SU-DHL-6 (cell line): ENCODE measurements at regions not wholly inside any gene's neighbourhood (a gene's known extent, or its start where the extent isn't known, plus 50 kb on each side); places are given as distances from the start of the nearest gene placed in this dataset.

Experiments used
- H2AFZ ChIP-seq: fragments of 200-600 bp; sonication (generic); 2 replicates; pipeline ENCODE4 v1.6.1; 2014; ENCODE audit warnings: low read depth, mild to moderate bottlenecking, moderate library complexity, mixed read lengths, antibody characterized with exemption, low read length; ENCODE audit not compliant: severe bottlenecking
- H3F3A ChIP-seq: fragments of 200-600 bp; shearing (Covaris generic); 2 replicates; pipeline ENCODE4 v1.6.0; 2016; ENCODE audit warnings: antibody characterized with exemption, mild to moderate bottlenecking; ENCODE audit not compliant: insufficient read depth
- H3K27ac ChIP-seq: fragments of 200-600 bp; sonication (generic); 2 replicates; pipeline ENCODE4 v1.5.1; 2016; ENCODE audit warnings: low read depth, mild to moderate bottlenecking, low read length, moderate library complexity, mixed read lengths
- H3K27me3 ChIP-seq: fragments of 200-600 bp; sonication (generic), shearing (Covaris generic); 2 replicates; pipeline ENCODE4 v1.6.0; 2014; ENCODE audit warnings: mild to moderate bottlenecking, low read length
- H3K36me3 ChIP-seq: fragments of 200-600 bp; sonication (generic); 2 replicates; pipeline ENCODE4 v1.6.1; 2014; ENCODE audit warnings: mild to moderate bottlenecking, low read length, mixed read lengths
- H3K4me2 ChIP-seq: fragments of 300-600, 200-600 bp; shearing (Covaris generic), sonication (generic); 2 replicates; pipeline ENCODE4 v1.6.0; 2014; ENCODE audit warnings: low read length, low read depth, mild to moderate bottlenecking; ENCODE audit not compliant: poor library complexity, severe bottlenecking
- H3K4me3 ChIP-seq: fragments of 200-600 bp; sonication (generic); 2 replicates; pipeline ENCODE4 v1.5.1; 2014; ENCODE audit warnings: antibody characterized with exemption, low read length, mild to moderate bottlenecking, mixed read lengths; ENCODE audit not compliant: insufficient read depth, poor library complexity, severe bottlenecking
- H3K79me2 ChIP-seq: fragments of 200-600 bp; sonication (generic); 2 replicates; pipeline ENCODE4 v1.6.1; 2014; ENCODE audit warnings: mild to moderate bottlenecking, low read length, moderate library complexity; ENCODE audit not compliant: insufficient read depth
- H3K9ac ChIP-seq: fragments of 200-600 bp; sonication (generic); 2 replicates; pipeline ENCODE4 v1.7.0; 2014; ENCODE audit warnings: mild to moderate bottlenecking, low read length
- H3K9me2 ChIP-seq: fragments of 200-600 bp; sonication (generic); replicated peaks from 2 replicates; pipeline ENCODE4 v1.6.1; 2014; ENCODE audit warnings: low read length; ENCODE audit not compliant: insufficient read depth
- H3K9me3 ChIP-seq: fragments of 200-600 bp; sonication (generic); 2 replicates; pipeline ENCODE4 v1.6.1; 2014; ENCODE audit warnings: low read length, mixed read lengths; ENCODE audit not compliant: insufficient read depth
- H4K20me1 ChIP-seq: fragments of 200-600 bp; sonication (generic); 2 replicates; pipeline ENCODE4 v1.6.1; 2014; ENCODE audit warnings: low read depth, mild to moderate bottlenecking, antibody characterized with exemption, low read length, moderate library complexity, mixed read lengths
- CTCF ChIP-seq: fragments of 200-600 bp; sonication (generic); IDR thresholded peaks from one replicate; pipeline ENCODE4 v1.5.1; 2017; ENCODE audit warnings: antibody characterized with exemption, mild to moderate bottlenecking, low read length, moderate library complexity; ENCODE audit not compliant: insufficient read depth, poor library complexity, severe bottlenecking
- EZH2phosphoT487 ChIP-seq: fragments of 200-600 bp; sonication (generic), shearing (Covaris generic); conservative IDR thresholded peaks from 2 replicates; pipeline ENCODE4 v1.6.1; 2018; ENCODE audit warnings: mild to moderate bottlenecking, antibody characterized with exemption, low read length, moderate library complexity, mixed read lengths

- Histone ChIP-seq H3K9me2 (no peaks in the 10 kb centered on the region), H3K79me2 (no peaks in the 10 kb centered on the region), H3K27ac (no peak overlapping the region), H3K9me3 (no peaks in the 10 kb centered on the region), H3K4me3 (no peak overlapping the region), H3K36me3 (no peaks in the 10 kb centered on the region), H4K20me1 (no peaks in the 10 kb centered on the region), H3K9ac (no peak overlapping the region), H3K27me3 (no peaks in the 10 kb centered on the region), H3F3A (no peaks in the 10 kb centered on the region), H3K4me2 (no peak overlapping the region), H2AFZ (no peak overlapping the region)
- TF ChIP-seq CTCF (no peak), EZH2phosphoT487 (no peak)
Observed at GRCh38 chr10:111872591-111872990, 311.0 kb downstream of the GPAM start.

DNA sequence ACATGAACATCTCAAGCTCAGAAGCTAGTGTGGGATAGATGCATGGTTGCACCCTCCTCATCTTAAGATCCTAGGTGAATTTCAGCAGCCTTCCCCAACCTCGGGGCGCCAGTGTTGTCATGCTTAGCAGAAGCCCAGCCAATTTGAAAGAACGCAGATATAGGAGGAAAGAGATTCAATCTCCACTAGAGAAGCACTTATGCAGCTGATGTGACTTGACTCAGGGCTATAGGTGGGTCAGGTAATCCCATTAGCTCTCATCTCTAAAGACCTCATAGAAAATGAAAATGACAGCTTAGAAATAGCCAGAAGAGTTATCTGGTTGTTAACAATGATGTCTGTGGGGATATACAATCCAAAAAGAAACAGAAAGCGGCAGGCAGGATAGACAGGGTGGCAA is 310.5 kb downstream of the GPAM start:
- Histone ChIP-seq H4K20me1 (no peaks in the 10 kb centered on the region), H3K27ac (no peak overlapping the region), H3K4me3 (no peak overlapping the region), H3K9ac (no peak overlapping the region), H3K79me2 (no peaks in the 10 kb centered on the region), H3K9me2 (no peaks in the 10 kb centered on the region), H3K27me3 (no peaks in the 10 kb centered on the region), H3K4me2 (no peak overlapping the region), H3K36me3 (no peaks in the 10 kb centered on the region), H2AFZ (no peak overlapping the region), H3K9me3 (no peaks in the 10 kb centered on the region), H3F3A (no peaks in the 10 kb centered on the region)
- TF ChIP-seq CTCF (no peak), EZH2phosphoT487 (no peak)

DNA sequence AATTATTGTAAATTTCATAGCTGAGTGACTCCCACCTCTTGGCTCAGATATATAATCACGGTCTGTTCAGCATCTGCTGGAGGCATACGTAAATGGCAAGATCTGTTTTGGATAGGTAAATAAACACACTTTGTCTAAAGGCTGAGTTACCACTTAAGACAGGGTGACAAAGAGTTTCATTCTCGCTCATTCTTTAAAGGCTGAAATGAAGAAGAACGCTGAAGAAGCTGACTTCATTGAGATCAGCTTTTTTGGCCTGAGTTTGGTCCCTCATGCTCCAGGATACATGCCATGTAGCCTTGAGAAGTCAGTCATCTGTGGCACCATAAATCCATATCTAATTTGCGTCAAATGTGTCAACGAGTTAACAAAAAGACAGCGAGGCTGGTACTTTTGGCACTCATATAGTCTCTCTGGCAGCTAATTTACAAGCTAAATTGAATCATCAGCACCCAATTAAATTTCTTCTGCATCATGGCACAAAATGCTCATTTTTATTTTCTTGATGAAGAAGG is 309.9 kb downstream of the GPAM start:
- Histone ChIP-seq H3K9me2 (no peaks in the 10 kb centered on the region), H3K9me3 (no peaks in the 10 kb centered on the region), H3K79me2 (no peaks in the 10 kb centered on the region), H3K27ac (no peak overlapping the region), H3K4me2 (no peak overlapping the region), H3K9ac (no peak overlapping the region), H3K36me3 (no peaks in the 10 kb centered on the region), H3K4me3 (no peak overlapping the region), H3K27me3 (no peaks in the 10 kb centered on the region), H3F3A (no peaks in the 10 kb centered on the region), H4K20me1 (no peaks in the 10 kb centered on the region), H2AFZ (no peak overlapping the region)
- TF ChIP-seq EZH2phosphoT487: no peak
- TF ChIP-seq CTCF: no peak
